Head of caudate nucleus (tissue), 42 donors: ENCODE measurements at regions not wholly inside any gene's neighbourhood (a gene's known extent, or its start where the extent isn't known, plus 50 kb on each side); places are given as distances from the start of the nearest gene placed in this dataset.
"Not testable (repeated sequence)": the region's sequence is repeated elsewhere in the genome, so short reads cannot be mapped to it uniquely, and the experiment has no call there.

Experiments used
- DNase-seq, 42 donors: peaks; one replicate each; pipeline versions ENCODE4 v3.0.0 to v3.0.0-alpha.2; 2020 to 2021; ENCODE audit warnings: mixed read lengths in 7 of 42
- intact Hi-C: fragments of 100-400 bp; cut with DNase I; formaldehyde crosslinking; loops from one replicate; pipeline ENCODE4 v1.15.0; 2022

GRCh38 chr4:30092420-30093128 lies 627.6 kb upstream of the PCDH7 start:
- DNase-seq, intact Hi-C loops: not testable (repeated sequence)

- intact Hi-C loops = no loop called here
- DNase-seq = no peak
Measured at GRCh38 chr4:30094887-30095286, 625.3 kb upstream of the PCDH7 start.

GRCh38 chr4:30103455-30103854 lies 616.7 kb upstream of the PCDH7 start:
- no peak for DNase-seq
- intact Hi-C loops = no loop called here

GRCh38 chr4:30116401-30116800 lies 603.8 kb upstream of the PCDH7 start:
- DNase-seq = no peak
- intact Hi-C loops = no loop called here

DNA sequence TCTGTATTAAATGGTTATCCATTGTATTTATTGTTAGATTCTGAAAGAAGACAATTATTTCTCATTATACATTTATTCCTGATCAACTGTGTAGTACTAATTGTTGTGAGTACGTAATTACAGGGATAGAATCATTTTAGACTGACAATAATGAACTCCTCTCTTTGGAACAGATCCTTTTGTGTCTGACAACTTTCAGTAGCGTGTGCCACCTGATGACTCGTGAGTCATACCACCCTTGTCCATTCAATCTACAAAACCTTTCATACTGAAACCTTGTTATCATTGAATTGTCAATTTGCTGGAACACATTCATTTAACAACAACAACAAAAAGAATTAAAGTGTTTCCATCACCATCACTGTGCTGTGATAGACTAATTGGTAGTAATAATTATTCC lies 602.7 kb upstream of the PCDH7 start:
- DNase-seq = no peak
- intact Hi-C loops = no loop called here

GRCh38 chr4:30122711-30123110 lies 597.5 kb upstream of the PCDH7 start:
- DNase-seq = no peak
- intact Hi-C loops = no loop called here

- intact Hi-C loops, DNase-seq: not testable (repeated sequence)
Measured at GRCh38 chr4:30124621-30125020, 595.5 kb upstream of the PCDH7 start.

DNA sequence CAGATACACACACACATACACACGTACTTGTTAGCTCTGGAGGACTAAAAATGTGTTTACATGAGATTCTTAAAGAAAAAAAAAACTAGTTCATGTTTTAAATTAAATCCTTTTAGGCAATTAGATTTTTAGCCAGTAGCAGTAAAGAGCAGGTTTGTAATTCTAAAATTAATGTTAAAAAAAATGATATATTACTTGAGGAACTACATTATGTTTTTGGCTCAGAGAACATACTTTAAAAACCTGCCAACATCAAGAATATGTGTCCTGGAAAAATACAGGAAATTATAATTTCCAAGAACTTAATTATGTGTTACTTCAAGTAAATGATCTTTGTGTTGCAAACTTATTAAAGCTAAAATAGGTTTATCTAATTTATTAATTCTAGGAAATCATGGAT lies 594.3 kb upstream of the PCDH7 start:
- intact Hi-C loops = no loop called here
- no peak for DNase-seq

DNA sequence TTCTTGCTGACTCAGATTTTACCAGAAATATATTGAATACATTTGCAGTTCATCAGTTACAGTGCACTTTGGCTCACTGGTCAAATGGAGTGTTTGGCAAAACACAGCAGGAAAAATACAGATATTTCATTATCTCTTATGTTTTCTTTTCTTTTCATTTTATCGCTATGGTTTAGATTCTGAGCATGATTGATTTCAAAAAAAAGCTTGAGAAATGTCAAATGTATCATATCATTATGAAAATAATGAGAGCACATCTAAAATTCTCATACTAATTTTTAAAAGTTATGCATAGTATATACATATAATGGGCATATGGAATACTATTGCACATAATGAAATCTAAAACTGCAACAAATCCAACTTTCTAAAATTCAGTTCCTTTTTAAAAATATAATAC lies 593.8 kb upstream of the PCDH7 start:
- no peak for DNase-seq
- intact Hi-C loops = no loop called here

DNA sequence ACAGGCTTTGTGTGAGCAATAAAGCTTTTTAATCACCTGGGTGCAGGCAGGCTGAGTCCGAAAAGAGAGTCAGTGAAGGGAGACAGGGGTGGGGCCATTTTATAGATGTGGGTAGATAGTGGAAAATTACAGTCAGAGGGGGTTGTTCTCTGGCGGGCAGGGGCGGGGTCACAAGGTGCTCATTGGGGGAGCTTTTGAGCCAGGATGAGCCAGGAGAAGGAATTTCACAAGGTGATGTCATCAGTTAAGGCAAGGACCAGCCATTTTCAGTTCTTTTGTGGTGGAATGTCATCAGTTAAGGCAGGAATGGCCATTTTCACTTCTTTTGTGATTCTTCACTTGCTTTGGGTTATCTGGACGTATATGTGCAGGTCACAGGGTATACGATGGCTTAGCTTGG lies 571.3 kb upstream of the PCDH7 start:
- not testable (repeated sequence) for DNase-seq

GRCh38 chr4:30149539-30149938 lies 570.6 kb upstream of the PCDH7 start:
- DNase-seq, intact Hi-C loops: not testable (repeated sequence)

More for the DNA sequence above, 571.3 kb upstream of the PCDH7 start:
- intact Hi-C loops = not testable (repeated sequence)

DNA sequence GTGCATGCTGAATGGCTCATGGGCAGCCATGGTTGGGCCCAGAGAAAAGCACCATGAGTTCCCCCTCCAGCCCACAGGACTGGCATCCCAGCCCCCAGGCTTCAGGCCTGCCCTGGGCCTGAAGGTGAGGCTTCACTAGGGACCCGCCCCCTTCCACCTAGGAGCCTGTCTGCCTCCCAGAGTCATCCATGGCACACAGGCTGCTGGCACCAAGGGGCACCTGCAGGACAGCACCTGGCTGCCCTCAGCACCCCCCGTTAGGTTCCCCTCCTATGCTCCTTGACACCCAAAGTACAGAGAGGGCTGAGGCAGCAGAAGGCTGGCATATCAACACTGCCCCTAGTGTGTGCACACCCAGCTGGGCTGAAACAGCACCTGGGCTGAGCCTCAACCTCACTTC lies 566.7 kb upstream of the PCDH7 start:
- no peak for DNase-seq
- intact Hi-C loops = no loop called here

DNA sequence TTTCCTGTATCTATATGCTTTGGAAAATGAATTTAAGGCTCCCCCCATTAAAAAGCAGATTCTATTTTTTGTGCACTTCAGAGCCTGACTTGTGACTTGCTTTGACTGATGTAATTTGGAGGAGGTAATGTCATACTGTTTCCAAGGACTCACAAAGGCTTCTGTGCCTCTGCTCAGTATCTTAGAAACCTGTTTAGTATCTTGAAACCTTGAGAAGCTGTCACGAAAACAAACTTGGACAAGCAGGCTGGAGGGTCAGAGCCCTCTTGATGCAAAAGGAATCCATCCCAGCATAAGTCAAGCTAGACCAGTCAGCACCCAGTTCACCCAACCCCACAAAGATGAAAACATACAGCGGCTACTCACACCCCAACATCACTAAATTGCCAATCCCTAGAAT lies 560.0 kb upstream of the PCDH7 start:
- intact Hi-C loops = no loop called here
- no peak for DNase-seq

- no peak for DNase-seq
- intact Hi-C loops = no loop called here
Measured at GRCh38 chr4:30172416-30172815, 547.8 kb upstream of the PCDH7 start.

DNA sequence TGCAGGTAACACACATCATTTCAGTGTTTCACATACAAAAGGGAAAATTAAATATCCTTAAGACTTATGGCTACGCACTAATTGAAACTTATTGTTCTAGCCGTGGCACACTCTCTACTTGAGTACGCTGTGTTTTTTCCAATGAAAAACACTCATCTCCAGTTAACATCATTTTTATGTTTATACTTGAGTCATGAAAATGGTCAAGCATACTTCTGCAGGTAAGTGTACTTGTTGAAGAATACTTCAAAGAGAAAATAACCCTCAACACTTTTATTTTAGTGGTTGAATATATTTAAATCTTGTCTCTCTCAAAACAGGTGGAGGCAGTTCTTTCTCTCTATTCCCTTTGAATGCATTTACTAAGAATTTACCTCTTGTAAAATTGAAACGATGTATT lies 538.7 kb upstream of the PCDH7 start:
- DNase-seq = no peak
- intact Hi-C loops = no loop called here

- intact Hi-C loops = no loop called here
- DNase-seq = no peak
Measured at GRCh38 chr4:30181918-30182317, 538.3 kb upstream of the PCDH7 start.

DNA sequence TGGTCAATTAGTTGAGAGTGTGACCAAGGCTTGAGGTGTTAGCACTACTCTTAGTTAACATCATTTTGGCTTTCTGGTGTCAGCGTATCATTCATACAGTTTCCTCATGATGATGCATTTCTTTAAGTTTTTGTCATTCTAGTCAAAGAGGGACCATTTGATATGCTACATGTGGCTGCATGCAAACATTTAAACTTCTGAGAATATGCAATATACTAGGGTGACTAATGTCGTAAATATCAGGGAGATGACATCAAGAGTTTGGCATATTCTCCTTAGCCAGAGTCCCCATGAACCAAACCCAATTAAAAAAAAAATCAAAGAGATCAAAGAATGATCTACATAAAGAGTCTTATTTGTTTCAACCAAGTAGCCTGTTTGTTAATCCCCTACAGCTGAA lies 537.4 kb upstream of the PCDH7 start:
- intact Hi-C loops = no loop called here
- DNase-seq = no peak

DNA sequence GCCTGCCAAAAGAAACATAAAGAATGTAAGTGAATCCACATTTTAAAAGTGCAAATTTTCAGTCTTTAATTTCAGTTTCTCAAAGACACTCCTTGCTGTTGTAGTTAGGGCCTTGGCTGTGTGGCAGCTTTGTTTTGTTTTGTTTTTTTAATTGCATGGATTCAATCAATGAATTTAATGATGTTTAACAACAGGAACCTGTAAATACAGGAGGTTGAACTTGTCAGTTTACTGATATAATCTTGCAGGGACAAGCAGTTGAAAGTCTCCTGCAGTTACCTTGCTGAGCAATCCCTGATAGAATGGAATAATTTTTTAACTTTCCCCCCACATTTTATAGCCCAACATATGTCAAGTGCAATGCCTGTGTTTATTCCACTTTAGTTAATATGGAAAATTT lies 528.3 kb upstream of the PCDH7 start:
- intact Hi-C loops = no loop called here

GRCh38 chr4:30207389-30207788 lies 512.8 kb upstream of the PCDH7 start:
- intact Hi-C loops = no loop called here
- DNase-seq = no peak

More for the DNA sequence above, 528.3 kb upstream of the PCDH7 start:
- no peak for DNase-seq

DNA sequence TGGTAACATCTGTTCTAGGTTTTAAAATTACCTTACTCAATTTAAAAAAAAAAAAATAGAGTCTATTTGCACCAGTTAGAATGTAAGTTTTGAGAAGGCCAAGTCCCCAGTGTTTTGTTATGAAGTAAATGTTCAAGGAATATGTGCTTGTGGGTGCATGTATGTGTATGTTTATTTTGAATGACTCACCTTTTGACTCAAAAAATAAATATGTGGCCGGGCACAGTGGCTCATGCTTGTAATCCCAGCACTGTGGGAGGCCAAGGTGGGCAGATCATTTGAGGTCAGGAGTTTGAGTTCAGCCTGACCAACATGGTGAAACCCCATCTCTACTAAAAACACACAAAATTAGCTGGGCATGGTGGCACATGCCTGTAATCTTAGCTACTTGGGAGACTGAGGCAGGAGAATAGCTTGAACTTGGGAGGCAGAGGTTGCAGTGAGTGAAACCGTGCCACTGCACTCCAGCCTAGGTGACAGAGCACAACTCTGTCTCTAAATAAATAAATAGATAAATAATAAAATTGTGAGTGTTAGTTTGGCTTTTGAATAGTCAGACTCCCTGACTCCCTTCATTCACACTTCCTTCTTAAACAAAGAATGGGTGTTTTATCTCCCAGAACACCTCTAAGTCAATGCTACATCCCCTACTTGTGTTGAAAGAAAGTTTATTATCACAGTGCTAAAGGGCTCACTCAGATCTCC lies 511.3 kb upstream of the PCDH7 start:
- DNase-seq = no peak
- intact Hi-C loops = no loop called here

GRCh38 chr4:30215973-30216372 lies 504.2 kb upstream of the PCDH7 start:
- intact Hi-C loops = not testable (repeated sequence)

More at GRCh38 chr4:30215973-30216372, 504.2 kb upstream of the PCDH7 start:
- DNase-seq = not testable (repeated sequence)
